MM.1S (cell line): ENCODE measurements at regions not wholly inside any gene's neighbourhood (a gene's known extent, or its start where the extent isn't known, plus 50 kb on each side); places are given as distances from the start of the nearest gene placed in this dataset.

Source experiments
- CTCF ChIP-seq: fragments of 300-600 bp; sonication (generic); IDR thresholded peaks from 2 replicates; pipeline ENCODE4 v1.5.1; 2016; ENCODE audit warnings: antibody characterized with exemption, low read length, mixed read lengths
- EZH2 ChIP-seq: fragments of 300-600 bp; sonication (generic); optimal IDR thresholded peaks from 2 replicates; pipeline ENCODE3; 2017; ENCODE audit warnings: low read depth, mild to moderate bottlenecking, antibody characterized with exemption, low read length, mixed read lengths

- TF ChIP-seq CTCF (no peak), EZH2 (no peak)
These were observed 97.6 kb downstream of the OLFM1 start for GRCh38 chr9:135185060-135185459.
